ENCODE measurements at regions not wholly inside any gene's neighbourhood (a gene's known extent, or its start where the extent isn't known, plus 50 kb on each side); places are given as distances from the start of the nearest gene placed in this dataset.

DNA sequence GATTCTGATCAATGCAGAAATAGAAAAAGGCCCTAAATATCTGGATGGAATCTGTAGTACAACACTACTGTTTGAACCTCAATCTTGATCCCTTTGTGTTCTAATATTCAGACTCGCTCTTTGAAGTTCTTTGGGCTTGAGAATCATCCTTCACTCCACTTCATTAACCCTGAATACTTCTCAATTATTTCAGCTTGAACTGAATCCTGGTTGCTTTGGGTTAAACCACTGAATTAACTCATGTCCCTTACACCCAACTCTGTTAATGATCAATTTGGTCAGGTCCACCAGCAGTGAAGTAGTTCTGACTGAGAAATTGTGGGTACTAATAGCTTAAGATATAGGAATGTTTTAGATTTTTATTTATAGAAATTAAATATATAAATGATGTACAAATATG, 1707.2 kb upstream of the ACO1 start:
- no peak for DNase-seq (ENCODE audit: low read depth)

- DNase-seq (ENCODE audit: low read depth): no peak
These were observed 1695.6 kb upstream of the ACO1 start for GRCh38 chr9:30688801-30689200.

- no peak for DNase-seq (ENCODE audit: low read depth)
These were observed 1686.5 kb upstream of the ACO1 start for GRCh38 chr9:30697958-30698357.

DNA sequence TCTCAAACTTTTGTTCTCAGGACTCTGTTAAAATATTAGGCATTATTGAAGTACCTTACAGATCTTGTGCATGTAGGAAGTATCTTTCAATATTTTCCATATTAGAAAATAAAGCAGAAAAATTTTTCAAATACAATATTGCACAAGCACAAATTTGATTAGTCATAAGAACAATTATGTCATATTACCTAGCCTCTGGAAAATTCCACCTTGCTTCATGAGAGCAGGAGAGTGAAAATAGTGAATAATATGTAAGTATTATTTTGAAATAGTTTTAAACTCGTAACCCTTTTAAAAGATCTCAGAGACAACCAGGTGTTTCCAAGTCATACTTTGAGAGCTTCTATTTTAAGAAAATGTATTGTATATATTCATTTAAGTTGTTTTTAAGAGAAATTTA, 1672.9 kb upstream of the ACO1 start:
- no peak for DNase-seq (ENCODE audit: low read depth)

GRCh38 chr9:30713243-30713642, 1671.2 kb upstream of the ACO1 start:
- no peak for DNase-seq (ENCODE audit: low read depth)

DNA sequence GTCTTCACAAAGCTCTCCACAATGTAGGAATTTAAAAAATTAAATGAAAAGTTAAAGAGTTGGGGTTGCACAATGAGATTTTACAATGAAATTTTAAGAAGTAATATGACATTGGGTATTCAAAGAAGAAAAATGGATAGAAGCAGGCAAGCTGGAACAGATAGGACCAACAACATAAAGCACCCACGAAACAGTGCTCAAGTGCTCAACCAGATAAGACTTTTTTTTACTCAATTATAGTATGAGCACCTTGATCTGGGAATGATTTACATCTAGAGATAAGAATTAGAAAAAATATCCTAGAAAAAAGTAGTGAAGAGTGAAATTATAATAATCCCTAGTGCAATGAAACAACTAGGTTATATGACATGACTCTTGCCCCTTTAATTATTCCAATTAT, 1670.1 kb upstream of the ACO1 start:
- DNase-seq (ENCODE audit: low read depth): no peak

GRCh38 chr9:30718483-30718882, 1666.0 kb upstream of the ACO1 start:
- DNase-seq (ENCODE audit: low read depth): peak; percentile 14

GRCh38 chr9:30722065-30722464, 1662.4 kb upstream of the ACO1 start:
- no peak for DNase-seq (ENCODE audit: low read depth)

- DNase-seq (ENCODE audit: low read depth): peak; percentile 35
These were observed 1660.8 kb upstream of the ACO1 start for GRCh38 chr9:30723656-30724055.

DNA sequence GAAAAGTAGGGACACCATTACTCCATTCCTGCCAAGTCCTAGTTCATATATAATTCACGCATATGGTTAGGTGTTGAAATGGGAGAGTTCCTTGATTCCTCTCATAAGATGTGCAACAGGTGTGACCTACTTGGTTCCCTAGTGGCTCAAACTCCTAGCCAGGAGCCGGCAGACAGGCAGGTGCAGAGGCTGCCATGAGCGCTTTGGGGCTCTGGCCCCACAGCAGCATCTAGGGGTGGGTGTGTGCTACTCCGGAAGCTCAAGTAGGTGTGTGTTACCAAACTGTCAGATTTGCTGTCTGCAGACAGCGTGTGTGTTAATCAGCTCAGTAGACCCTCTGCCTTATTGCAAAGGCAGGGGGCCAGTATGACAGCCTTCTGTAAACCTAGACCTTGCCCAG, 1652.4 kb upstream of the ACO1 start:
- no peak for DNase-seq (ENCODE audit: low read depth)

- no peak for DNase-seq (ENCODE audit: low read depth)
These were observed 1639.6 kb upstream of the ACO1 start for GRCh38 chr9:30744871-30745270.

GRCh38 chr9:30746589-30746988, 1637.9 kb upstream of the ACO1 start:
- DNase-seq (ENCODE audit: low read depth): no peak

DNA sequence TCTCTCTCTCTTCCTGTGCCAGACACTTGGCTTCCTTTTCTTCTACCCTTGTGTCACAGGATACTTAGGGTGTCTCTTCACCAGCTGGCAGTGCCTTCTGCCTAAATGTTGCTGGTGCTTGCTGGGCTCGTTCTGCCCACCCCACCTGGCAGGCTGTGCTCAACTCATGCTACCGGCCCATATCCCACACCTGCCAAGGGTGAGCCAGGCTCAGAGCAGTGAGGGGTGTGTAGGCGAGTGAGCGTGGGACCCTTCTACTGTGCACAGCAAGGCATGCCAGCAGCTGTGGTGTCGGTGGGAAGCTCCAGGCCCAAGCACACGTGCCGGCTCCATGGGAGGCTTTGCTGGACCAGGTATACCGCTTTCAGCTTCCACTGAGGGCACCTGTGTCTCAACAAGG, 1626.7 kb upstream of the ACO1 start:
- no peak for DNase-seq (ENCODE audit: low read depth)

DNA sequence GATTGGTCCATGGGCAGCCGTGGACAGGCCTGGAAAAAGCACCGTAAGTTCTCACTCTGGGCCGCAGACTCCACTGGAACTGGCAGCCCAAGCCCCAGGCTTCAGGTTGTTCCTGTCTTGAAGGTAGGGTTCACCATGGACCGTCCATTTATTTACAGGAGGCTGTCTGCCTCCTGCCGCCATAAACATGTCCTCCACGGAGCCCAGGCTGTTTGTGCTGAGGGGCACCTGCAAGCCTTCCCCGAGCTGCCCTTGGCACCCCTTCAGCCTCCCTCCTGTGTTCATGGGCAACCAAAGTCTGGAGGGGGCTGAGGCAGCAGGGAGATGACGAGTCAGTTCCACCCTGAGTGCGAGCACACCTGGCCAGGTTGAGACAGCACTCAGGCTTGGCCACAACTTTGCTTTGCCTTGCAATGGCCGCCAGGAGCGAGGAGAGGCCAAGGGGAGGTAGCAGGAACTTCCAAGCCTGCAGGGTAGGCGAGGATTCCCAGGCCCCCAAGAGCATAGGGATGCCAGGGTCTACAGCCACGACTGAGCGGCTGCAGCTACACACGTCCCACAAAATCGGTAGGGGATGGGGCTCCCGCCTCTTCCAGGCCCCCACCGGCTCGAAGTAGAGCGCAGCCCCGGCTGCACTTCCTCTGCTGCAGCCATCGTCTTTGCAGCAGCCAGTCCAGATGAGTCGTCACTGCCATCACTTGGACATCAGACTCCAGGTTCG, 1625.6 kb upstream of the ACO1 start:
- DNase-seq (ENCODE audit: low read depth): no peak

GRCh38 chr9:30765318-30765717, 1619.1 kb upstream of the ACO1 start:
- no peak for DNase-seq (ENCODE audit: low read depth)

- no peak for DNase-seq (ENCODE audit: low read depth)
These were observed 1613.2 kb upstream of the ACO1 start for GRCh38 chr9:30771163-30771708.

DNA sequence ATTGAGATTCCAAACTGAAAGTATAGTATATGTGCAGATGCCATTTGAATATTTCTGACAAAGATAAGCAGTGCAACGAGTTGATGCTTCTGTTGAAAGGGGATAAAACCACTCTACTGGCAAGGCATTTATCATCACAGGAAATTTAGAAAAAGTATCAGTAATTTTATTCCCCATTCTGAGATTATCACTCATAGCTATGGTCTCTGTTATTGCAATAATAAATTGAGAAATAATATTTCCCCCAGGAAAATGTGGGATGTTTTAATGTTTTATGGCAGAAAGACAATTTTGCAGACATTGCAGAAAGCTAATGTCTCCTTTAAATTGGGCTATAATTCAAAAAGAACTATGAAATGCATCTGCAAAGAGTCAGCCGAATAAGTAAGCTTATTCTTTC, 1612.7 kb upstream of the ACO1 start:
- DNase-seq (ENCODE audit: low read depth): no peak

- no peak for DNase-seq (ENCODE audit: low read depth)
These were observed 1611.0 kb upstream of the ACO1 start for GRCh38 chr9:30773427-30773826.

DNA sequence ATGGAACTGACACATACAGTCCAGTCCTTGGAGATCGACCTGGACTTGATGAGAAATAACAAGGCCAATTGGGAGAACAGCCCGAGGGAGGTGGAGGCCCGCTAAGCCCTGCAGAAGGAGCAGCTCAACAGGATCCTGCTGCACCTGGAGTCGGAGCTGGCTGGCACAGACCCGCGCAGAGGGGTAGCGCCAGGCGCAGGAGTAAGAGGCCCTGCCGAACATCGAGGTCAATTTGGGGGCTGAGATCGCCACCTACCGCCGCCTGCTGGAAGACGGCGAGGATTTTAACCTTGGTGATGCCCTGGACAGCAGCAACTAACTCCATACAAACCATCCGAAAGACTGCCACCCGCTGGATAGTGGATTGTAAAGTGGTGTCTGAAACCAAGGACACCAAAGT, 1610.1 kb upstream of the ACO1 start:
- no peak for DNase-seq (ENCODE audit: low read depth)

DNA sequence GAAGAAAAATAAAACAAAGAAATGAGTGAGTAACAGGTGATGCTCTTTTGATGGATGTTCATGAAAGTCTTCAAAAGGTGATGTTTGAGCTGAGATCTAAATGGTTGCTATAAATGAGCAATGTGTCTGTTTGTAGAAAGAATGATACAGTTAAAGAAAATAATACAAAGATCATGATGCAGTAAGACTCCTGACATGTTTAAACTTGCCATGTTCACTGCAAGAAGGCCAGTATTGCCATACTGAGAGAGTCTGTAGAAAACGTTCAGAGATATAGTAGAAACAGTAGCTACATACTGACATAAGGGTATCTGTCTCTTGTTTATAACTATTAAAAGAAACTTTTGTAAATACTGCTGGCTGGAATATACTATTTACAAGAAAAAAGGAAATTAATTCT, 1609.2 kb upstream of the ACO1 start:
- DNase-seq (ENCODE audit: low read depth): no peak

- DNase-seq (ENCODE audit: low read depth): peak; percentile 15
These were observed 1587.7 kb upstream of the ACO1 start for GRCh38 chr9:30796764-30797163.

DNA sequence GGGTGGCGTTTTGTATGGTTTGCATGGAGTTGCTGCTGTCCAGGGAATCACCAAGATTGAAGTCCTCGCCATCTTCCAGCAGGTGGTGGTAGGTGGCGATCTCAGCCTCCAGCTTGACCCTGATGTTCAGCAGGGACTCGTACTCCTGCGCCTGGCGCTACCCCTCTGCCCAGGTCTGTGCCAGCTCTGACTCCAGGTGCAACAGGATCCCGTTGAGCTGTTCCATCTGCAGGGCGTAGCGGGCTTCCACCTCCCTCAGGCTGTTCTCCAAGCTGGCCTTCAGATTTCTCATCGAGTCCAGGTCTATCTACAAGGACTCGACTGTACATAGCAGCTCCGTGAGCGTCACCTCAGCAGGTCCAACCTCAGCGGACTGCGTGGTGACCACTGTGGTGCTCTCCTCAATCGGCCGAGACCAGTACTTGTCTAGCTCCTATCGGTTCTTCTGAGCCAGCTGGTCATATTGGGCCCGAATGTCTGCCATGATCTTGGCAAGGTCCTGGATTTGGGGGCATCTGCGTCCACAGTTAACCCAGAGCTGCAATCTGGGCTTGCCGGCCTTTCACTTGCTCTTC, 1584.8 kb upstream of the ACO1 start:
- no peak for DNase-seq (ENCODE audit: low read depth)

DNA sequence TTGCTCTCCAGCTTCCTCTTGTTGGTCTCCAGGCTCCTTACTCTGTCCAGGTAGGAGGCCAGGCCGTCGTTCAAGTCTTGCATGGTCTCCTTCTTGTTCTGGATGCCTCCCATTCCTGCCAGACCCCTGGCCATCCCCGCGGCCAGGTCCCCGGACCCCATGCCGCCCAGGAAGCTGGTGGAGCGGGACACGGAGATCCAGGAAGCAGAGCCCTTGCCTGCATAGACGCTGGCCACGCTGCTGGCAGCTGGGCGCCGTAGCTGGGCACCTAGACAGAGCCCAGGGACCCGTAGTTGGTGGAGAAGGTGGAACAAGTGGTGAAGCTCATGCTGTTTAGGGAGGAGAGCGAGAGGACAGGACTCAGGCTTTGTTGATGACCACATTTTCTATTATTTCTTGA, 1584.0 kb upstream of the ACO1 start:
- no peak for DNase-seq (ENCODE audit: low read depth)

GRCh38 chr9:30812821-30813220, 1571.6 kb upstream of the ACO1 start:
- DNase-seq (ENCODE audit: low read depth): no peak
